HEK293 (cell line): ENCODE measurements at regions not wholly inside any gene's neighbourhood (a gene's known extent, or its start where the extent isn't known, plus 50 kb on each side); places are given as distances from the start of the nearest gene placed in this dataset.

Experiments used
- CTCF ChIA-PET: fragments of 350-600 bp; formaldehyde crosslinking; extraction: SDS; loops from one replicate; lab custom pipeline; 2021; ENCODE audit warnings: antibody characterized with exemption; lab: Yijun Ruan, JAX
- POLR2A ChIA-PET: fragments of 300-600 bp; formaldehyde crosslinking; extraction: SDS; loops from one replicate; lab custom pipeline; 2020; ENCODE audit warnings: antibody characterized with exemption, inconsistent platforms; lab: Yijun Ruan, JAX
- H3K27ac ChIP-seq: fragments of 200-500 bp; sonication (Bioruptor generic); 2 replicates; pipeline ENCODE4 v1.5.1; 2014; ENCODE audit warnings: low read depth, low read length, control low read depth, inconsistent platforms; ENCODE audit errors: extremely low read depth
- H3K36me3 ChIP-seq, 2 experiments: fragments of 200-500 bp in 1 of 2; sonication (Bioruptor generic) in 1 of 2; 1 replicate in 1 of 2; 2 replicates in 1 of 2; pipeline ENCODE4 v1.5.1; 2014 to 2017; ENCODE audit warnings: inconsistent platforms in 2 of 2, low read length in 2 of 2; ENCODE audit not compliant: control insufficient read depth in 2 of 2, insufficient read depth in 1 of 2
- H3K4me1 ChIP-seq: fragments of 200-500 bp; sonication (Bioruptor generic); 2 replicates; pipeline ENCODE4 v1.5.1; 2014; ENCODE audit warnings: mild to moderate bottlenecking, low read length, inconsistent platforms; ENCODE audit not compliant: control insufficient read depth, insufficient read depth
- H3K4me3 ChIP-seq: 2 replicates; pipeline ENCODE4 v1.5.1; 2011; ENCODE audit warnings: low read depth, mild to moderate bottlenecking, control low read depth, low read length, moderate library complexity
- H3K9me3 ChIP-seq: fragments of 200-500 bp; sonication (Bioruptor generic); 2 replicates; pipeline ENCODE4 v1.5.1; 2014; ENCODE audit warnings: low read depth, low read length, inconsistent platforms; ENCODE audit not compliant: control insufficient read depth, insufficient read depth
- KLF1 ChIP-seq: fragments of 450-650 bp; formaldehyde crosslinking; IDR thresholded peaks from 2 replicates; pipeline ENCODE4 v1.5.1; 2016; ENCODE audit warnings: missing biosample characterization, missing genetic modification characterization
- SCRT2 ChIP-seq: fragments of 450-650 bp; formaldehyde crosslinking; IDR thresholded peaks from 2 replicates; pipeline ENCODE4 v1.5.1; 2016; ENCODE audit warnings: missing biosample characterization, missing genetic modification characterization
- TRIM28 ChIP-seq: IDR thresholded peaks from 2 replicates; pipeline ENCODE4 v1.6.1; 2011; ENCODE audit warnings: low read length, control low read depth, borderline replicate concordance
- TSHZ1 ChIP-seq: fragments of 450-650 bp; formaldehyde crosslinking; IDR thresholded peaks from 2 replicates; pipeline ENCODE4 v1.5.1; 2016; ENCODE audit warnings: missing biosample characterization, missing genetic modification characterization, borderline replicate concordance
- YY1 ChIP-seq: fragments of 450-650 bp; formaldehyde crosslinking; IDR thresholded peaks from 2 replicates; pipeline ENCODE4 v1.5.1; 2018; ENCODE audit warnings: missing biosample characterization, missing genetic modification characterization
- ZFP41 ChIP-seq: fragments of 450-650 bp; formaldehyde crosslinking; IDR thresholded peaks from 2 replicates; pipeline ENCODE4 v1.5.1; 2016; ENCODE audit warnings: missing biosample characterization, missing genetic modification characterization, borderline replicate concordance
- ZFP69B ChIP-seq: fragments of 450-650 bp; formaldehyde crosslinking; IDR thresholded peaks from 2 replicates; pipeline ENCODE4 v1.5.1; 2016; ENCODE audit warnings: missing biosample characterization, missing genetic modification characterization
- ZNF114 ChIP-seq: fragments of 450-650 bp; formaldehyde crosslinking; IDR thresholded peaks from 2 replicates; pipeline ENCODE4 v1.5.0; 2017; ENCODE audit warnings: missing biosample characterization, missing genetic modification characterization
- ZNF132 ChIP-seq: fragments of 450-650 bp; formaldehyde crosslinking; IDR thresholded peaks from 2 replicates; pipeline ENCODE4 v1.5.1; 2017; ENCODE audit warnings: missing biosample characterization, missing genetic modification characterization, borderline replicate concordance
- ZNF138 ChIP-seq: fragments of 450-650 bp; formaldehyde crosslinking; IDR thresholded peaks from 2 replicates; pipeline ENCODE4 v1.5.1; 2016; ENCODE audit warnings: missing biosample characterization, missing genetic modification characterization, borderline replicate concordance
- ZNF157 ChIP-seq: fragments of 450-650 bp; formaldehyde crosslinking; IDR thresholded peaks from 2 replicates; pipeline ENCODE4 v1.5.1; 2016; ENCODE audit warnings: missing biosample characterization, missing genetic modification characterization
- ZNF223 ChIP-seq: fragments of 450-650 bp; formaldehyde crosslinking; IDR thresholded peaks from 2 replicates; pipeline ENCODE4 v1.5.1; 2016; ENCODE audit warnings: missing biosample characterization, missing genetic modification characterization
- ZNF394 ChIP-seq: fragments of 450-650 bp; formaldehyde crosslinking; IDR thresholded peaks from 2 replicates; pipeline ENCODE4 v1.5.1; 2016; ENCODE audit warnings: missing biosample characterization, missing genetic modification characterization, mild to moderate bottlenecking, moderate library complexity, borderline replicate concordance
- ZNF404 ChIP-seq: fragments of 450-650 bp; formaldehyde crosslinking; IDR thresholded peaks from 2 replicates; pipeline ENCODE4 v1.5.1; 2017; ENCODE audit warnings: missing biosample characterization, missing genetic modification characterization
- ZNF571 ChIP-seq: fragments of 450-650 bp; formaldehyde crosslinking; IDR thresholded peaks from 2 replicates; pipeline ENCODE4 v1.5.0; 2017; ENCODE audit warnings: missing biosample characterization, missing genetic modification characterization
- ZNF658 ChIP-seq: fragments of 450-650 bp; formaldehyde crosslinking; IDR thresholded peaks from 2 replicates; pipeline ENCODE4; 2016; ENCODE audit warnings: missing biosample characterization, missing genetic modification characterization
- ZNF704 ChIP-seq: fragments of 450-650 bp; formaldehyde crosslinking; IDR thresholded peaks from 2 replicates; pipeline ENCODE4 v1.5.1; 2016; ENCODE audit warnings: missing biosample characterization, missing genetic modification characterization
- ZXDB ChIP-seq: fragments of 450-650 bp; formaldehyde crosslinking; IDR thresholded peaks from 2 replicates; pipeline ENCODE4 v1.5.1; 2016; ENCODE audit warnings: missing biosample characterization, missing genetic modification characterization
- TF ChIP-seq, protein P1 (sequence below): fragments of 450-650 bp; formaldehyde crosslinking; conservative IDR thresholded peaks from 2 replicates; pipeline ENCODE4 v1.5.1; 2016; ENCODE audit warnings: low read depth, missing biosample characterization, missing genetic modification characterization

GRCh38 chr13:37934339-37935191, 65.0 kb upstream of the TRPC4 start (continued):
- TF ChIP-seq TSHZ1 (tag by site-specific recombination), result no peak
- no peak for TF ChIP-seq ZNF114 (tag by site-specific recombination)
- no peak for TF ChIP-seq ZNF138
- no peak for TF ChIP-seq ZNF704
- no peak for TF ChIP-seq ZNF132 (tag by site-specific recombination)
- no peak for TF ChIP-seq ZFP41 (tag by site-specific recombination)
- TF ChIP-seq, protein P1, sequence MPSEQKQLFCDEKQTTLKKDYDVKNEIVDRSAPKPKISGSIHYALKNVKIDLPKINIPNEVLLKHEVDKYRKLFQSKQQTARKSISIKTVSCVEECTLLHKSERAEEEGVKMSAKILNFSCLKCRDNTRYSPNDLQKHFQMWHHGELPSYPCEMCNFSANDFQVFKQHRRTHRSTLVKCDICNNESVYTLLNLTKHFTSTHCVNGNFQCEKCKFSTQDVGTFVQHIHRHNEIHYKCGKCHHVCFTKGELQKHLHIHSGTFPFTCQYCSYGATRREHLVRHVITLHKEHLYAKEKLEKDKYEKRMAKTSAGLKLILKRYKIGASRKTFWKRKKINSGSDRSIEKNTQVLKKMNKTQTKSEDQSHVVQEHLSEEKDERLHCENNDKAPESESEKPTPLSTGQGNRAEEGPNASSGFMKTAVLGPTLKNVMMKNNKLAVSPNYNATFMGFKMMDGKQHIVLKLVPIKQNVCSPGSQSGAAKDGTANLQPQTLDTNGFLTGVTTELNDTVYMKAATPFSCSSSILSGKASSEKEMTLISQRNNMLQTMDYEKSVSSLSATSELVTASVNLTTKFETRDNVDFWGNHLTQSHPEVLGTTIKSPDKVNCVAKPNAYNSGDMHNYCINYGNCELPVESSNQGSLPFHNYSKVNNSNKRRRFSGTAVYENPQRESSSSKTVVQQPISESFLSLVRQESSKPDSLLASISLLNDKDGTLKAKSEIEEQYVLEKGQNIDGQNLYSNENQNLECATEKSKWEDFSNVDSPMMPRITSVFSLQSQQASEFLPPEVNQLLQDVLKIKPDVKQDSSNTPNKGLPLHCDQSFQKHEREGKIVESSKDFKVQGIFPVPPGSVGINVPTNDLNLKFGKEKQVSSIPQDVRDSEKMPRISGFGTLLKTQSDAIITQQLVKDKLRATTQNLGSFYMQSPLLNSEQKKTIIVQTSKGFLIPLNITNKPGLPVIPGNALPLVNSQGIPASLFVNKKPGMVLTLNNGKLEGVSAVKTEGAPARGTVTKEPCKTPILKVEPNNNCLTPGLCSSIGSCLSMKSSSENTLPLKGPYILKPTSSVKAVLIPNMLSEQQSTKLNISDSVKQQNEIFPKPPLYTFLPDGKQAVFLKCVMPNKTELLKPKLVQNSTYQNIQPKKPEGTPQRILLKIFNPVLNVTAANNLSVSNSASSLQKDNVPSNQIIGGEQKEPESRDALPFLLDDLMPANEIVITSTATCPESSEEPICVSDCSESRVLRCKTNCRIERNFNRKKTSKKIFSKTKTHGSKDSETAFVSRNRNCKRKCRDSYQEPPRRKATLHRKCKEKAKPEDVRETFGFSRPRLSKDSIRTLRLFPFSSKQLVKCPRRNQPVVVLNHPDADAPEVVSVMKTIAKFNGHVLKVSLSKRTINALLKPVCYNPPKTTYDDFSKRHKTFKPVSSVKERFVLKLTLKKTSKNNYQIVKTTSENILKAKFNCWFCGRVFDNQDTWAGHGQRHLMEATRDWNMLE (tag by site-specific recombination), result no peak

- POLR2A ChIA-PET, result no interaction called here
Measured at GRCh38 chr13:37929308-37929707, 59.7 kb upstream of the TRPC4 start.

DNA sequence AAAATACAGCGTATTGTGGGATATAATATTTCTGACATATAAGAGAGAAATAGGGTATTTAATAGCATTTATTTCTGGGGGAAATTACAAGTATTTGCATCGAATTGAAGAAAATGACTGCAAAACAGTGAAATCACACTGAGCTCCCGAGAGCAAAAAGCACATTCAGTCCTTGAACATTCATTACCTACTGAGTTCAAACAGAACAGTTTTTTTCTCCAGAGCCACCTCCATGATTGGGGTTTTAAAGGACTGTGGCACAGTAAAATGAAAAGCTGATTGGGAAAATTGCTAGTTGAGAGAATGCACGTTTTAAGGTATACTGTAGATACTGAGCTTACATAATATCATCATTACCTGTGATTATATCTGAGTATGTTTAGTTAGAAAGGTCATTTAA, 58.0 kb upstream of the TRPC4 start:
- no peaks in the 10 kb centered on the region for H3K36me3 ChIP-seq
- no peak overlapping the region for H3K4me3 ChIP-seq
- H3K27ac ChIP-seq, result no peak overlapping the region
- H3K4me1 ChIP-seq, result no peaks in the 10 kb centered on the region
- TF ChIP-seq ZXDB (tag by site-specific recombination) (no peak), ZNF404 (no peak), KLF1 (tag by site-specific recombination) (no peak), ZNF658 (no peak), SCRT2 (tag by site-specific recombination) (no peak), ZNF394 (tag by site-specific recombination) (no peak), ZFP69B (no peak), YY1 (tag by site-specific recombination) (no peak), ZNF157 (no peak)
- TF ChIP-seq, all 188 proteins: peak for 0
- ChIA-PET POLR2A (no interaction called here), CTCF (no interaction called here)
- no peaks in the 10 kb centered on the region for H3K9me3 ChIP-seq

More at GRCh38 chr13:37929308-37929707, 59.7 kb upstream of the TRPC4 start:
- TF ChIP-seq ZNF571 (no peak), ZNF223 (tag by site-specific recombination) (no peak), TRIM28 (no peak)
- H3K4me3 ChIP-seq, result no peak overlapping the region
- CTCF ChIA-PET, result no interaction called here
- H3K4me1 ChIP-seq, result no peaks in the 10 kb centered on the region
- no peaks in the 10 kb centered on the region for H3K9me3 ChIP-seq
- H3K27ac ChIP-seq, result no peak overlapping the region
- H3K36me3 ChIP-seq, result no peaks in the 10 kb centered on the region
